Esophagus muscularis mucosa (tissue), 3 donors: ENCODE measurements at regions not wholly inside any gene's neighbourhood (a gene's known extent, or its start where the extent isn't known, plus 50 kb on each side); places are given as distances from the start of the nearest gene placed in this dataset.

Experiments
- POLR2A ChIP-seq: fragments of 450-650 bp; IDR thresholded peaks from one replicate; pipeline ENCODE4 v1.6.1; 2017; ENCODE audit warnings: antibody characterized with exemption, moderate library complexity, mild to moderate bottlenecking, low read depth
- POLR2AphosphoS5 ChIP-seq, 2 donors: sonication (generic); formaldehyde crosslinking; IDR thresholded peaks; one replicate each; pipeline ENCODE4 v1.6.1; 2017; ENCODE audit warnings: antibody characterized with exemption in 2 of 2
- TF ChIP-seq, protein P1 (sequence below), 3 experiments: fragments of 200-600 bp in 2 of 3; fragments of 450-650 bp in 1 of 3; sonication (generic) in 2 of 3; IDR thresholded peaks; one replicate each; pipeline ENCODE4 v1.5.1; 2017 to 2019; ENCODE audit warnings: antibody characterized with exemption in 3 of 3, mild to moderate bottlenecking in 2 of 3, moderate library complexity in 1 of 3

DNA sequence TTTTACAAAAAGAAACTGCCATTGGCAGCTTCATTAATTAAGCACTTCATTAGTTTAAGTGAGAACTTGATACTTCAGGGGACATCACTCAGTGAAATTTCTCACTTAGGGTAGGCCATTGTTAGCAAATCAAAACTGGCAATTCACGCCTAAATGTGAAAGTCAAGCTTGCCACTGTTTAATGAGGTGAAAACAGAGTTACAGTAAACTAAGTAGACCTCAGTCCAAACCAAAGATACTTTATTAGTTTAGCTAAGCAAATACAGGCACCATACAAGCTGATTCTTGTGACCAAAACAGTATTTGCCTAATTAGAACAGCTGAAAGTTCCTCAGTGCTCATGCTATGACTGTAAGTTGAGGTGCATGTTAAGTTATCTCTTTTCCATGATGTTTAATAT lies 176.5 kb upstream of the CPNE8 start:
- TF ChIP-seq, protein P1, sequence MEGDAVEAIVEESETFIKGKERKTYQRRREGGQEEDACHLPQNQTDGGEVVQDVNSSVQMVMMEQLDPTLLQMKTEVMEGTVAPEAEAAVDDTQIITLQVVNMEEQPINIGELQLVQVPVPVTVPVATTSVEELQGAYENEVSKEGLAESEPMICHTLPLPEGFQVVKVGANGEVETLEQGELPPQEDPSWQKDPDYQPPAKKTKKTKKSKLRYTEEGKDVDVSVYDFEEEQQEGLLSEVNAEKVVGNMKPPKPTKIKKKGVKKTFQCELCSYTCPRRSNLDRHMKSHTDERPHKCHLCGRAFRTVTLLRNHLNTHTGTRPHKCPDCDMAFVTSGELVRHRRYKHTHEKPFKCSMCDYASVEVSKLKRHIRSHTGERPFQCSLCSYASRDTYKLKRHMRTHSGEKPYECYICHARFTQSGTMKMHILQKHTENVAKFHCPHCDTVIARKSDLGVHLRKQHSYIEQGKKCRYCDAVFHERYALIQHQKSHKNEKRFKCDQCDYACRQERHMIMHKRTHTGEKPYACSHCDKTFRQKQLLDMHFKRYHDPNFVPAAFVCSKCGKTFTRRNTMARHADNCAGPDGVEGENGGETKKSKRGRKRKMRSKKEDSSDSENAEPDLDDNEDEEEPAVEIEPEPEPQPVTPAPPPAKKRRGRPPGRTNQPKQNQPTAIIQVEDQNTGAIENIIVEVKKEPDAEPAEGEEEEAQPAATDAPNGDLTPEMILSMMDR (IDR thresholded peaks at IDR 0.05): no peak
- TF ChIP-seq POLR2A (no peak), POLR2AphosphoS5 (IDR thresholded peaks at IDR 0.05) (no peak)
